HEK293T (cell line): ENCODE measurements at regions not wholly inside any gene's neighbourhood (a gene's known extent, or its start where the extent isn't known, plus 50 kb on each side); places are given as distances from the start of the nearest gene placed in this dataset.
"Not testable (repeated sequence)": the region's sequence is repeated elsewhere in the genome, so short reads cannot be mapped to it uniquely, and the experiment has no call there.

ENCODE experiments used
- CTCF ChIA-PET: fragments of 350-600 bp; formaldehyde crosslinking; extraction: SDS; loops from one replicate; lab custom pipeline; 2021; ENCODE audit warnings: antibody characterized with exemption, inconsistent platforms; lab: Yijun Ruan, JAX
- POLR2A ChIA-PET: fragments of 350-600 bp; formaldehyde crosslinking; extraction: SDS; loops from one replicate; lab custom pipeline; 2020; ENCODE audit warnings: antibody characterized with exemption, inconsistent platforms; lab: Yijun Ruan, JAX
- DNase-seq: peaks from one replicate; pipeline ENCODE4 v3.0.0; 2012; ENCODE audit warnings: mixed read lengths; ENCODE audit errors: extremely low spot score
- ARNT ChIP-seq: fragments of 450-650 bp; IDR thresholded peaks from 2 replicates; pipeline ENCODE4 v1.6.1; 2017; ENCODE audit warnings: mild to moderate bottlenecking
- BHLHE40 ChIP-seq: fragments of 450-650 bp; IDR thresholded peaks from 2 replicates; pipeline ENCODE4 v1.6.1; 2016; ENCODE audit warnings: mild to moderate bottlenecking, moderate library complexity, borderline replicate concordance
- CTBP1 ChIP-seq: fragments of 450-650 bp; IDR thresholded peaks from 2 replicates; pipeline ENCODE4 v1.6.1; 2016; ENCODE audit warnings: borderline replicate concordance
- ELF4 ChIP-seq: fragments of 450-650 bp; IDR thresholded peaks from 2 replicates; pipeline ENCODE4 v1.6.1; 2017; ENCODE audit warnings: antibody characterized with exemption
- FOXA1 ChIP-seq: fragments of 450-650 bp; IDR thresholded peaks from 2 replicates; pipeline ENCODE4 v1.6.1; 2016; ENCODE audit warnings: mild to moderate bottlenecking
- FOXK2 ChIP-seq: fragments of 450-650 bp; IDR thresholded peaks from 2 replicates; pipeline ENCODE4 v1.6.1; 2016; ENCODE audit warnings: mild to moderate bottlenecking
- FOXM1 ChIP-seq: fragments of 450-650 bp; IDR thresholded peaks from 2 replicates; pipeline ENCODE4 v1.6.1; 2017; ENCODE audit warnings: mild to moderate bottlenecking, borderline replicate concordance
- HDGF ChIP-seq: fragments of 450-650 bp; IDR thresholded peaks from 2 replicates; pipeline ENCODE4 v1.6.1; 2017; ENCODE audit warnings: antibody characterized with exemption, borderline replicate concordance
- L3MBTL2 ChIP-seq: fragments of 450-650 bp; conservative IDR thresholded peaks from 2 replicates; pipeline ENCODE4 v1.6.1; 2016; ENCODE audit warnings: mild to moderate bottlenecking
- LEF1 ChIP-seq: fragments of 450-650 bp; IDR thresholded peaks from 2 replicates; pipeline ENCODE4 v1.6.1; 2017; ENCODE audit warnings: mild to moderate bottlenecking, borderline replicate concordance
- NFRKB ChIP-seq: fragments of 450-650 bp; IDR thresholded peaks from 2 replicates; pipeline ENCODE4 v1.6.1; 2016; ENCODE audit warnings: mild to moderate bottlenecking, moderate library complexity
- PKNOX1 ChIP-seq: fragments of 450-650 bp; IDR thresholded peaks from 2 replicates; pipeline ENCODE4 v1.6.1; 2016
- SP1 ChIP-seq: fragments of 450-650 bp; IDR thresholded peaks from 2 replicates; pipeline ENCODE4 v1.6.1; 2017
- SUZ12 ChIP-seq: fragments of 450-650 bp; IDR thresholded peaks from 2 replicates; pipeline ENCODE4 v1.6.1; 2016; ENCODE audit warnings: mild to moderate bottlenecking
- TARDBP ChIP-seq: fragments of 450-650 bp; IDR thresholded peaks from 2 replicates; pipeline ENCODE4 v1.6.1; 2016
- ZNF384 ChIP-seq: fragments of 450-650 bp; IDR thresholded peaks from 2 replicates; pipeline ENCODE4 v1.6.1; 2016

DNA sequence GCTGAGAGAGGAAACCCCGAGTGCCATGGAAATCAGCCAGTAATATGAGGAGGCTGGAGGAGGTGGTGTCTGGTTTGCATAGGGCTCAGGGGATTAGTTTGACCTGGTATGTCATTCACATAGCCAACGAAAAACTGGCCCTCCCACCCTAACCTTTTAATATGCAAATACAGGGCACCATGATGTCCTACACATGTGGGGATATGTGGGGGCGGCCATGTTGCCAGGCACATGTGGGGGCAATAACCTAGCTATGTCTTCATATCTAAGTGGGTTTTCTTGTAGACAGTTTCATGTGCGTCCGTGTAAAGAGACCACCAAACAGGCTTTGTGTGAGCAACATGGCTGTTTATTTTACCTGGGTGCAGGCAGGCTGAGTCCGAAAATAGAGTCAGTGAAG is 110.1 kb downstream of the MOBP start:
- no peak for TF ChIP-seq HDGF
- TF ChIP-seq FOXM1, result no peak
- no peak for TF ChIP-seq ZNF384
- TF ChIP-seq FOXA1, result no peak
- no peak for TF ChIP-seq TARDBP
- TF ChIP-seq PKNOX1, result no peak
- TF ChIP-seq SP1, result no peak
- no peak for TF ChIP-seq SUZ12
- TF ChIP-seq NFRKB, result no peak
- no peak for TF ChIP-seq BHLHE40
- no peak for TF ChIP-seq ARNT
- no peak for TF ChIP-seq LEF1
- TF ChIP-seq FOXK2, result no peak
- no peak for TF ChIP-seq ELF4
- TF ChIP-seq CTBP1, result no peak
- DNase-seq, result no peak
- POLR2A ChIA-PET, result no interaction called here
- CTCF ChIA-PET, result interaction anchor here (0.5 kb wide), 1 partner anchor 23 kb away, joined by 4 read pairs; no protein-coding TSS in a partner anchor

DNA sequence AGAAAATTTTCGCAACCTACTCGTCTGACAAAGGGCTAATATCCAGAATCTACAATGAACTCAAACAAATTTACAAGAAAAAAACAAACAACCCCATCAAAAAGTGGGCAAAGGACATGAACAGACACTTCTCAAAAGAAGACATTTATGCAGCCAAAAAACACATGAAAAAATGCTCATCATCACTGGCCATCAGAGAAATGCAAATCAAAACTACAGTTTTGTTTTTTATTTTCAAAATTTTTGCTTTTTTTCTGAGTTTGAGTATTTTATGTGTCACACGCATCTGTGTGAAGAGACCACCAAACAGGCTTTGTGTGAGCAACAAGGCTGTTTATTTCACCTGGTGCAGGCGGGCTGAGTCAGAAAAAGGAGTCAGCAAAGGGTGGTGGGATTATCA is 118.7 kb downstream of the MOBP start:
- CTCF ChIA-PET, POLR2A ChIA-PET, DNase-seq: not testable (repeated sequence)

DNA sequence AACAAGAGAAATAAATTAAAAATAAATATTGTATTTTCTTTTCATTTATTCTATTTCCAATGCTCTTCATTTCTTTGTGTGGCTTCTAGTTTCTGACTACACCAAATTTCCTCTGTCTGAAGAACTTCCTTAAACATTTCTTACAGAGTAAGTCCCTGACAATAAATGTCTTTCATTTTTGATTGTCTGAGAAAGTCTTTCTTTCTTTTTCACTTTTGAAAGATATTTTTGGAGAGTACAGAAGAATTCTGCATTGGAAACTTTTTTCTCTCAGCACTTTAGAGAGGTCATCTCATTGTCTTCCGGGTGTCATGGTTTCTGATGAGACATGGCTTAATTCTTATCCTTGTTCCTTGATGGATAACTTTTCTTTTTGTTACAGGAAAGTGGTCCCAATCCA is 119.6 kb downstream of the MOBP start:
- ChIA-PET CTCF (no interaction called here), POLR2A (no interaction called here)
- TF ChIP-seq HDGF, result no peak
- no peak for TF ChIP-seq BHLHE40
- TF ChIP-seq LEF1, result no peak
- no peak for TF ChIP-seq ARNT
- TF ChIP-seq PKNOX1, result no peak
- DNase-seq, result no peak

DNA sequence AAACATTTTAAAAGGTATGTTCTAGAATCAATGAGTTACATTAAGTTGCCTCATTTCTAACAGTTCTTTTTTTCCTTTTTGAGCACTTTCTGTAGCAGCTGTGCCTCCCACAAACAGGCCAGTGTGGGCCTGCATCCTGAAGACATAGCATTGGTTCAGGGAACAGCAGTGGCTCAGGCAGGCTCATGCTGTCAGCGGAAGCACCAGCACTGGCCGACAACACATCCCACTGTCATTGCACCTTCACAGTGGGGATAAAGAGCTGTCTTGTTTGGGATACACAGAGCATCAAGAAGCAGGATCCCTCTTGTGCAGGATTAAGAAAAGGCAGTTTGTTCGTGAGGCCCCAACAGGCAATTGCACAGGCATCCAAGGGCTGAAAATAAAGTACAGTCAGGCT is 123.3 kb downstream of the MOBP start:
- TF ChIP-seq FOXK2, result no peak
- TF ChIP-seq FOXM1, result no peak
- ChIA-PET CTCF (no interaction called here), POLR2A (no interaction called here)
- DNase-seq, result no peak

GRCh38 chr3:39592311-39593050 is 125.0 kb downstream of the MOBP start:
- ChIA-PET CTCF (no interaction called here), POLR2A (no interaction called here)
- TF ChIP-seq LEF1 (no peak), FOXK2 (no peak), HDGF (no peak), L3MBTL2 (no peak), CTBP1 (no peak), FOXM1 (no peak), ELF4 (no peak), ARNT (no peak), TARDBP (no peak), BHLHE40 (no peak), SUZ12 (no peak), NFRKB (no peak), PKNOX1 (no peak), ZNF384 (no peak), SP1 (no peak), FOXA1 (no peak)
- DNase-seq, result no peak

DNA sequence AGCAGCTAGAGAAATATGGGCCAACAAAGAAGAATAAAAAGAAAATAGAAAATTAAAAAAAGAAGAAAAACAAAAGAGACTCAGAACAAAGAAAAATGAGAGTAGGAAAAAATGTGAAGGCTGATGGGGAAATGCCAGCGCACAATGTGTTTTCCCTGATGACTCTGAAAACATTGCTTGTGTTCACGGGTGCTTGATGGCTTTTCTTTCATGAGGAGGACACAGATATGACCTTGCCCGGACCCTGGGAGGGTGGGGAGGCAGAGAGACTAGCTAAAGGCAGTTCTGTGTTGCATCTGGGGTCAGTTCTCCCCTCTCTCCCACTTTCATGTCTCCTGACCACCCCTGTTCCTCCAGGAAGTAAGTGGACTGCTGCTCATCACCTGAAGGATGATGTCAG is 125.9 kb downstream of the MOBP start:
- DNase-seq, result no peak
- no peak for TF ChIP-seq HDGF
- TF ChIP-seq PKNOX1, result no peak
- TF ChIP-seq ARNT, result no peak
- no peak for TF ChIP-seq NFRKB
- no peak for TF ChIP-seq CTBP1
- no peak for TF ChIP-seq ELF4
- TF ChIP-seq L3MBTL2, result no peak
- no peak for TF ChIP-seq TARDBP
- TF ChIP-seq BHLHE40, result no peak
- ChIA-PET POLR2A (no interaction called here), CTCF (no interaction called here)

GRCh38 chr3:39601241-39601640 is 133.8 kb downstream of the MOBP start:
- DNase-seq, result no peak
- ChIA-PET CTCF (no interaction called here), POLR2A (no interaction called here)
- TF ChIP-seq HDGF (no peak), LEF1 (no peak), L3MBTL2 (no peak), FOXK2 (no peak), ARNT (no peak), BHLHE40 (no peak), PKNOX1 (no peak), CTBP1 (no peak)
